ENCODE measurements at regions not wholly inside any gene's neighbourhood (a gene's known extent, or its start where the extent isn't known, plus 50 kb on each side); places are given as distances from the start of the nearest gene placed in this dataset.

- Histone ChIP-seq H3K9ac (ENCODE audit: low read depth, low read length, poor library complexity, severe bottlenecking) (no peak overlapping the region), H3K79me2 (ENCODE audit: insufficient read depth, low read length) (no peaks in the 10 kb centered on the region), H3K9me3 (ENCODE audit: insufficient read depth, low read depth, low read length) (no peaks in the 10 kb centered on the region), H4K20me1 (ENCODE audit: insufficient read depth, low read length, poor library complexity, severe bottlenecking) (no peaks in the 10 kb centered on the region), H3K4me3 (ENCODE audit: low read length, poor library complexity, severe bottlenecking) (no peak overlapping the region), H3K27me3 (ENCODE audit: insufficient read depth, low read length, poor library complexity, severe bottlenecking) (no peaks in the 10 kb centered on the region), H3K4me2 (ENCODE audit: low read depth, low read length, poor library complexity, severe bottlenecking) (no peak overlapping the region), H3K4me1 (ENCODE audit: insufficient read depth, low read length, poor library complexity, severe bottlenecking) (no peaks in the 10 kb centered on the region), H3K36me3 (ENCODE audit: insufficient read depth, low read length) (no peaks in the 10 kb centered on the region), H3K9me2 (replicated peaks; ENCODE audit: low read depth, low read length) (no peaks in the 10 kb centered on the region), H3F3A (ENCODE audit: low read depth) (no peaks in the 10 kb centered on the region), H2AFZ (ENCODE audit: low read length) (no peak overlapping the region)
- no peak for TF ChIP-seq CTCF (conservative IDR thresholded peaks at IDR 0.05; ENCODE audit: low read length)
- TF ChIP-seq EZH2phosphoT487 (IDR thresholded peaks at IDR 0.05; ENCODE audit: borderline replicate concordance), result no peak
These were observed 368.9 kb downstream of the DDX10 start for GRCh38 chr11:109033627-109034338.

GRCh38 chr11:109034339-109034696 is 369.4 kb downstream of the DDX10 start:
- Histone ChIP-seq H3F3A (ENCODE audit: low read depth) (no peaks in the 10 kb centered on the region), H3K4me1 (ENCODE audit: insufficient read depth, low read length, poor library complexity, severe bottlenecking) (no peaks in the 10 kb centered on the region), H3K4me3 (ENCODE audit: low read length, poor library complexity, severe bottlenecking) (no peak overlapping the region), H2AFZ (ENCODE audit: low read length) (no peak overlapping the region), H3K9me2 (replicated peaks; ENCODE audit: low read depth, low read length) (no peaks in the 10 kb centered on the region), H3K9me3 (ENCODE audit: insufficient read depth, low read depth, low read length) (no peaks in the 10 kb centered on the region), H3K4me2 (ENCODE audit: low read depth, low read length, poor library complexity, severe bottlenecking) (no peak overlapping the region), H3K36me3 (ENCODE audit: insufficient read depth, low read length) (no peaks in the 10 kb centered on the region), H3K27me3 (ENCODE audit: insufficient read depth, low read length, poor library complexity, severe bottlenecking) (no peaks in the 10 kb centered on the region), H3K79me2 (ENCODE audit: insufficient read depth, low read length) (no peaks in the 10 kb centered on the region), H3K9ac (ENCODE audit: low read depth, low read length, poor library complexity, severe bottlenecking) (no peak overlapping the region), H4K20me1 (ENCODE audit: insufficient read depth, low read length, poor library complexity, severe bottlenecking) (no peaks in the 10 kb centered on the region)
- TF ChIP-seq EZH2phosphoT487 (IDR thresholded peaks at IDR 0.05; ENCODE audit: borderline replicate concordance), result no peak
- no peak for TF ChIP-seq CTCF (conservative IDR thresholded peaks at IDR 0.05; ENCODE audit: low read length)

GRCh38 chr11:109035284-109035683 is 370.4 kb downstream of the DDX10 start:
- H3K79me2 ChIP-seq (ENCODE audit: insufficient read depth, low read length), result no peaks in the 10 kb centered on the region

More at GRCh38 chr11:109035284-109035683, 370.4 kb downstream of the DDX10 start:
- Histone ChIP-seq H3K4me3 (ENCODE audit: low read length, poor library complexity, severe bottlenecking) (no peak overlapping the region), H3K4me1 (ENCODE audit: insufficient read depth, low read length, poor library complexity, severe bottlenecking) (no peaks in the 10 kb centered on the region), H3K9me2 (replicated peaks; ENCODE audit: low read depth, low read length) (no peaks in the 10 kb centered on the region), H3K9ac (ENCODE audit: low read depth, low read length, poor library complexity, severe bottlenecking) (no peak overlapping the region), H4K20me1 (ENCODE audit: insufficient read depth, low read length, poor library complexity, severe bottlenecking) (no peaks in the 10 kb centered on the region), H3K27me3 (ENCODE audit: insufficient read depth, low read length, poor library complexity, severe bottlenecking) (no peaks in the 10 kb centered on the region), H3K9me3 (ENCODE audit: insufficient read depth, low read depth, low read length) (no peaks in the 10 kb centered on the region), H3F3A (ENCODE audit: low read depth) (no peaks in the 10 kb centered on the region), H3K36me3 (ENCODE audit: insufficient read depth, low read length) (no peaks in the 10 kb centered on the region), H3K4me2 (ENCODE audit: low read depth, low read length, poor library complexity, severe bottlenecking) (no peak overlapping the region), H2AFZ (ENCODE audit: low read length) (no peak overlapping the region)
- TF ChIP-seq EZH2phosphoT487 (IDR thresholded peaks at IDR 0.05; ENCODE audit: borderline replicate concordance), result no peak
- TF ChIP-seq CTCF (conservative IDR thresholded peaks at IDR 0.05; ENCODE audit: low read length), result no peak
